GM12865 (cell line): ENCODE measurements at regions not wholly inside any gene's neighbourhood (a gene's known extent, or its start where the extent isn't known, plus 50 kb on each side); places are given as distances from the start of the nearest gene placed in this dataset.

Experiments used
- DNase-seq: peaks from one replicate; pipeline ENCODE4 v3.0.0; 2010; ENCODE audit warnings: low read depth
- H3K4me3 ChIP-seq: 2 replicates; pipeline ENCODE4 v1.5.1; 2011; ENCODE audit warnings: mild to moderate bottlenecking, low read depth, low read length, control low read depth
- TF ChIP-seq, protein P1 (sequence below): IDR thresholded peaks from 2 replicates; pipeline ENCODE4 v1.5.1; 2011; ENCODE audit warnings: low read length, control low read depth, low read depth, inconsistent platforms; ENCODE audit not compliant: insufficient read depth; ENCODE audit errors: missing control alignments

DNA sequence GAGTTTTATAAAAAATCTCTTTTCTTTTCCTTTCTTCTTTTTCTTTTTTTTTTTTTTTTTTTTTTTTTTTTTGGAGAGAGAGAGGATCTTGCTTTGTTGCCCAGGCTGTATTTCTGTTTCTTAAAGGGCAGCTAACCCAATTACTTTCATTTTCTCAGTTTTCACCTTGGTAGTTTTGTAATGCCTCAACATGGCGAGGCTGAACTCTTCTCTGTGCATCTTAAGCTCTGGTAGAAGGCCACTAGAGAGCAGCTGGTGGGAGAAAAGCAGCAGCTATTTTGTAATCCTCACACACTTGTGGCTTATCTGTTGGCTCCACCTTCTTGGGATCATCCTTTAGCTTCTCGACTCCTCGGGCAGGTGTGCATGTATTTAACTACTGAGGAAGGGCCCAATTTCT lies 152.2 kb upstream of the MEIS2 start:
- DNase-seq: peak; percentile 10
- TF ChIP-seq, protein P1, sequence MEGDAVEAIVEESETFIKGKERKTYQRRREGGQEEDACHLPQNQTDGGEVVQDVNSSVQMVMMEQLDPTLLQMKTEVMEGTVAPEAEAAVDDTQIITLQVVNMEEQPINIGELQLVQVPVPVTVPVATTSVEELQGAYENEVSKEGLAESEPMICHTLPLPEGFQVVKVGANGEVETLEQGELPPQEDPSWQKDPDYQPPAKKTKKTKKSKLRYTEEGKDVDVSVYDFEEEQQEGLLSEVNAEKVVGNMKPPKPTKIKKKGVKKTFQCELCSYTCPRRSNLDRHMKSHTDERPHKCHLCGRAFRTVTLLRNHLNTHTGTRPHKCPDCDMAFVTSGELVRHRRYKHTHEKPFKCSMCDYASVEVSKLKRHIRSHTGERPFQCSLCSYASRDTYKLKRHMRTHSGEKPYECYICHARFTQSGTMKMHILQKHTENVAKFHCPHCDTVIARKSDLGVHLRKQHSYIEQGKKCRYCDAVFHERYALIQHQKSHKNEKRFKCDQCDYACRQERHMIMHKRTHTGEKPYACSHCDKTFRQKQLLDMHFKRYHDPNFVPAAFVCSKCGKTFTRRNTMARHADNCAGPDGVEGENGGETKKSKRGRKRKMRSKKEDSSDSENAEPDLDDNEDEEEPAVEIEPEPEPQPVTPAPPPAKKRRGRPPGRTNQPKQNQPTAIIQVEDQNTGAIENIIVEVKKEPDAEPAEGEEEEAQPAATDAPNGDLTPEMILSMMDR: no peak
- no peak overlapping the region for H3K4me3 ChIP-seq

DNA sequence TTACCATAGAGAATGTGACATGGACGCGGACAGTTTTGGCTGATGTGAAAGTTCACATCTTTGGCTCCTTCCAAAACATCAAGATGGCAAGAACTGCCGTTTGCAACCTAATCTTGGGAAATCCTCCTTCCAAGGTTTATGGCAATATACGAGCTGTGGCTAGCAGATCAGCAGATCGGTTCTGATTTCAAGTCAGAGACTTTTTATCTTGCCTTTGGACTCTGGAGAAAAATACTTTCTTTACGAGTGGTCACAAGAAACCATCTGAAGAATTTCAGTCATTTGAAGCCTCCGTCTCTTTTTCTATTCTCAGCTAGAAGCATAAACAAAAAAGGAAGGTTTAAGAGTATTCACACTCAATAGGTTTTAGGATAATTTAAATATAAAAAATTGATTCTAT lies 153.5 kb upstream of the MEIS2 start:
- DNase-seq: no peak
- no peak overlapping the region for H3K4me3 ChIP-seq
- TF ChIP-seq, protein P1: no peak

DNA sequence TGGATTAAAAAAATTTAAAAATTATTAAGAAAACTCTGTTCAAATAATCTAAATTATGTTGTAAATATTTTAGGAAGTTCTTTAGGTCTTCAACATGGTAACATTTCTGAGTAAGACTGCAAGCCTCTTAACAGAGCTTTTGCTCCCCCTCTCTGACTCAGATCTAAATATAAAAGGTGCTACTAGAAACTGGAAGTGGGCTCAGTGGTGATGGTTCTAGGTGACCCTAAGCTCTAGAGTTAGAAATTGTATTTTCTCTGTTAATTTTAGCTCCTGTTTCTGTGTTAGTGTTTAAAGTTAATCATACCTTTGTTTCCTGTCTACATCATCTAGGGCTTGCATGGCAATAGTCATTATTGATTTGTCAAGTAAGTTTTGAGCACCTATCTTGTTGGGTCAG lies 159.9 kb upstream of the MEIS2 start:
- peak; percentile 27 for DNase-seq
- TF ChIP-seq, protein P1: no peak
- H3K4me3 ChIP-seq: no peak overlapping the region

DNA sequence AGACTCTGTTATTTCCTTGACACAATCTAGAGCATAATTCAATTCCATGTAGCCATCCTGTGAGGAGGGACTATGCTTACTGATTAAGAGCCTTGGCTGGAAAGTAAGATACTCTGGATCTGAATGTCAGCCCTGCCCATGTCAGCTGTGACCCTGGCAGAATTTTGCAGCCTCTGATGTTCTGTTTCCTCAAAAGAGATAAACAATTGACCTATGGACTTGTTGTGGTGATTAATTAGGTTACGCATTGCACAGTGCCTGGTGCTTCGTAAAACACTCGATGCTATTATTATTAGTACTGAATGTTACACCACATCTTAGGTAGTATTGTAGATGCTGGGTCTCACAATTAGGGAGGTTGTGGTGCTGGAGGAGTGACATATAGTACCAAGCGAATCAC lies 161.3 kb upstream of the MEIS2 start:
- no peak for DNase-seq
- no peak overlapping the region for H3K4me3 ChIP-seq
- TF ChIP-seq, protein P1: no peak

DNA sequence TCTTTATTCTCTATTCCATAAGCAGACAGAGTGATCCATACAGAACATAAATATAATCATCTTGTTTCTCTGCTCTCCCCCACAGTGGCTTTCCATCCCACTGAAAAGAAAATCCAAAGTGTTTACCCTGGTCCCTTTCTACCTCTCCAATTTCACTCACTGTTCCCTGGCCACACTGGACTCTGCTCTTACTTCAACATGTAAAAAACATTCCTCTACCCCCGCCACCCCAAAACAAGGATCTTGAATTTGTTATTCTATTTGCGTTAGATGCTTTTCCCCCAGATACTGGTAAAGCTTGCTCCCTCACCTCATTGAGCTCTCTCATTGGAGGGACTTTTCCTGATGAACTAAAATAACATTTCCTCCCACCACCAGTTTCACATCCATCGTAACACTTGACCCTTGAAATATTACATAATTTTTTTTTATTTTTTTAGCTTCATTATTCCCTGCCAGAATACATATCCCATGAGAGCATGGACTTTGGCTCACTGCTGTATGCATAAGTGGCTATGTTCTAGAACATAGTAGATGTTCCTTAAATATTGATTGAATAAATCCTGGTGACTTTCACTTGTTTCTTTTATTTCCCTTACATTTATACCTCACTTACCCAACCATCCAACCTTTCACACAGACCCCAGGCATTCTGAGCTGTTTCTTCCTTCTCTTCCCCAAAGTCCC lies 162.7 kb upstream of the MEIS2 start:
- DNase-seq: no peak
- H3K4me3 ChIP-seq: no peak overlapping the region
- TF ChIP-seq, protein P1: no peak

DNA sequence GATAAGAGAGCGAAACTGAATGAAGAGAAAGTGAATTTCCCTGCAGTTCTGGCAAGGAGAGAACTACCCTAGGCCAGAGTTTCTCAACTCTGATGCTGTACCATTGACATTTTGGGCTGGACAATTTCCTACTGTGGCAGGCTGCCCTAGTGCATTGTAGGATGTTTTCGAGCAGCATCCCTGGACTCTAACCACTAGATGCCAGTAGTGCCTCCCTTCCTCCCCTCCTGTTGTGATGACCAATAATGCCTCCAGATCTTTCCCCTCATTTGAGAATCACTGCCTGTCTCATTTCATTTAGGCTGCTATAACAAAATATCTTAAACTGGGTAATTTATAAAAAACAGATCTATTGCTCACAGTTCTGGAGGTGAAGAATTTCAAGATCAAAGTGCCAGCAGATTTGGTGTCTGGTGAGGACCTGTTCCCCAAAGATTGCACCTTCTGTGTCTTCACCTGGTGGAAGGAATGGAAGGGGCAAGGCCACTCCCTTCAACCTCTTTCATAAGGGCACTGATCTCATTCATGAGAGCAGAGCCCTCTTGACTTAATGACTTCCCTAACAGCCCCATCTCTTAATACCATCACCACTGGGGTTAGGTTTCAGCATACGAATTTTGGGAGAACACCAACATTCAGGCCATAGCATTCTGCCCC lies 188.9 kb upstream of the MEIS2 start:
- H3K4me3 ChIP-seq: no peak overlapping the region
- TF ChIP-seq, protein P1: no peak
- no peak for DNase-seq
